GM12864 (cell line): ENCODE measurements at regions not wholly inside any gene's neighbourhood (a gene's known extent, or its start where the extent isn't known, plus 50 kb on each side); places are given as distances from the start of the nearest gene placed in this dataset.

Experiments used
- DNase-seq: peaks from one replicate; pipeline ENCODE4 v3.0.0-alpha.2; 2011; ENCODE audit warnings: low read depth
- H3K4me3 ChIP-seq: 2 replicates; pipeline ENCODE4 v1.5.1; 2011; ENCODE audit warnings: mild to moderate bottlenecking, low read depth, low read length, control low read depth
- TF ChIP-seq, protein P1 (sequence below): IDR thresholded peaks from 2 replicates; pipeline ENCODE4 v1.5.1; 2011; ENCODE audit warnings: low read depth, mild to moderate bottlenecking, moderate library complexity, low read length, control low read depth, inconsistent platforms; ENCODE audit errors: missing control alignments

DNA sequence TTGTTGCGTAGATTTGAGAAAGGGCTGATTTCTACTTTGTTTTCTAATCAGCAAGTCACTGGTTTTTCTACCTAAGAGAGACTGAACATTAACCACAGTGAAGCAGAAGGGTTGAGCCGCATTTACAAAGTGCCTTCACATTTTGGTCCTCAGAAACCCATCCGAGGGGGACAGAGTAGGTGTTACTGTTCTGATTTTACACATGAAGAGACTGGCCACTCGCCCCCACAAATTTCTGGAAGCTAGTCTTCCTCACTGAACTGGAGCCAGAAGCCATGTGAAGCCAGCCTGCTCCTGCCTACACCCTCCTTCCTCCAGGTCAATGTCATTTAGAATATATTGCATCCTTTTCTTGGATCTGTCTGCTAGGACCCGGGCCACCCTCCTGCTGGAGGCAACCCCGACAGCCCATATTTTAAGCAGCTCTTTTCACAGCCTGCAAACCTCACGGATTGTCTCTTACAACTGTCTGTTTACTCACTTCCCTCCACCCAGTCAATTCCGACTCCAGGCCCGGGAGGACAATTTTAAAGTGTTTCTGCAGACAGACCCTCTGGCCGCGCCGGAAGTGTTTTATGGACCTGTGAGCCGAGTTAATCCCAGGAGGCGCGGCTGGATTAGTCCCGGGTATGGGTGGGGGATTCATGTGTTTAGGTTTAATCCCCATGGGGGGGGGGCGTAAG is 73.2 kb upstream of the BCOR start:
- no peak for DNase-seq
- TF ChIP-seq, protein P1, sequence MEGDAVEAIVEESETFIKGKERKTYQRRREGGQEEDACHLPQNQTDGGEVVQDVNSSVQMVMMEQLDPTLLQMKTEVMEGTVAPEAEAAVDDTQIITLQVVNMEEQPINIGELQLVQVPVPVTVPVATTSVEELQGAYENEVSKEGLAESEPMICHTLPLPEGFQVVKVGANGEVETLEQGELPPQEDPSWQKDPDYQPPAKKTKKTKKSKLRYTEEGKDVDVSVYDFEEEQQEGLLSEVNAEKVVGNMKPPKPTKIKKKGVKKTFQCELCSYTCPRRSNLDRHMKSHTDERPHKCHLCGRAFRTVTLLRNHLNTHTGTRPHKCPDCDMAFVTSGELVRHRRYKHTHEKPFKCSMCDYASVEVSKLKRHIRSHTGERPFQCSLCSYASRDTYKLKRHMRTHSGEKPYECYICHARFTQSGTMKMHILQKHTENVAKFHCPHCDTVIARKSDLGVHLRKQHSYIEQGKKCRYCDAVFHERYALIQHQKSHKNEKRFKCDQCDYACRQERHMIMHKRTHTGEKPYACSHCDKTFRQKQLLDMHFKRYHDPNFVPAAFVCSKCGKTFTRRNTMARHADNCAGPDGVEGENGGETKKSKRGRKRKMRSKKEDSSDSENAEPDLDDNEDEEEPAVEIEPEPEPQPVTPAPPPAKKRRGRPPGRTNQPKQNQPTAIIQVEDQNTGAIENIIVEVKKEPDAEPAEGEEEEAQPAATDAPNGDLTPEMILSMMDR, result no peak
- peak overlapping the region; percentile 62 for H3K4me3 ChIP-seq

DNA sequence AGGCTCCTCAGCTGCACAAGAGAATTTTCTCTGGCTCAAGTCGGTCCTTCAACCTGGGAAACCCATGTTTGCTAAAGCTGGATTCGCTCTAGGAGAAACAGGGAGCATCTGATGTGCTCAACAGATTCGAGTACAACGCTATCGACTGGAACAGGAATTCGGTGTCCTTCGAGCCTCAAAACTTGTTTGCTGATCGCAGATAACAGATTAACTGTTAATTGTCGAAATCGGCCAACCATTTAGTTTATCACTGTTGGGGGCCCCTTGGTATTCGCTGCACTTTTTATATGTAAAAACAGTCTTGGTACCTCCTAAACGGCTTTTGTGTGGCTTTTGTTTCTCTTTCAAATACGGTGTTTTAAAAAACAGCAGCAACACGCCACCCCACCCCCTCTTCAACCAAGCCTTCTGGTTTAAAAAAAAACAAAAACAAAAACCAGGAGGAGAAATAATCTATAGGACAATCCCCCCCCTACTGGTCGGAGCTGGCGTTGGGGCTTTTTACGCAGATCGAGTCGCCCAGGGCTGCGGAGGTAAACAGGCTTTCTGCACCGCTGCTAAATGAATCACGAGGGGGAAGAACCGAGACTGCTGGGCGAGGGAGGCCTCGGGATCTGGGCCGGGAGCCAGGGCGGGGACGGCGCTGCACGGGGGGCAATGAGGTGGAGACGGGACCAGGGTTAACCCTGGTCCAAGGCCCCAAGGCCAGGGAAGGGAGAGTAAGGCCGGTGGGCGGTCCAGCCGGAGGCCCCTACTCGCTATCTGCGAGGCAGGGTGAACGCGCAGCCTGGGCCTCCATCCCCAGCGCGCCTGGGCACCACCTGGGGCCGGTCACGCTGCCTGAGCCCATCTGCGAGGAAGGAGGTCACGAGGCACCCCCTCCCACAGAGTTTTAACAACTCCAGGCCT is 71.7 kb upstream of the BCOR start:
- peak overlapping the region; percentile 22 for H3K4me3 ChIP-seq
- no peak for DNase-seq
- TF ChIP-seq, protein P1, result peak; percentile 51

DNA sequence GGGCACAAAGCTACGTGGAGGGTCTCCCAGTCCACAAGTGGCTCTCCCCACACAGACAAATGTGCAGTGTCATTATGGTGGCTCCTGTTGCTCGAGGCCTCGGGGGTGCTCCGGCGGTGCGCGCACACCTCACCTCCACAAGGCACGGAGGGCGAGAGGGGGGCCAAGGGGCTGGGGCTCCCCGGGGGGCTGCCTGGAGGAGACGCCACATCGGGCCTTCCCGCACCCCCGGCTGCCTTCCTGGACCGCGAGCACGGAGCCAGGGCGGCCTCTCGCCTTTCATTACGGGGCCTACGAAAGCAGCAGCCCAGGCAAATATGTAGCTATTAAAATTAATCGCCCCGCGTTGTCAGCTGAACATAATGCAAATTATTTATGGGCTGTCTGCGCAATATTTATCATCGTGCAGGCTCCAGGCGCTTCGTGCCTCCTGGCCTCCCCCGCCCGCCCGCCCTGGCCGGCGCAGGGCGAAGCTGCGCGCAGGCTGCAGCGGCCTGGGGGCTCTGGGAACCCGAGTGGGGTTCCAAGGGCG is 70.8 kb upstream of the BCOR start:
- DNase-seq, result no peak
- TF ChIP-seq, protein P1, result no peak
- no peak overlapping the region; the same call in 1 of the 2 replicates for H3K4me3 ChIP-seq

DNA sequence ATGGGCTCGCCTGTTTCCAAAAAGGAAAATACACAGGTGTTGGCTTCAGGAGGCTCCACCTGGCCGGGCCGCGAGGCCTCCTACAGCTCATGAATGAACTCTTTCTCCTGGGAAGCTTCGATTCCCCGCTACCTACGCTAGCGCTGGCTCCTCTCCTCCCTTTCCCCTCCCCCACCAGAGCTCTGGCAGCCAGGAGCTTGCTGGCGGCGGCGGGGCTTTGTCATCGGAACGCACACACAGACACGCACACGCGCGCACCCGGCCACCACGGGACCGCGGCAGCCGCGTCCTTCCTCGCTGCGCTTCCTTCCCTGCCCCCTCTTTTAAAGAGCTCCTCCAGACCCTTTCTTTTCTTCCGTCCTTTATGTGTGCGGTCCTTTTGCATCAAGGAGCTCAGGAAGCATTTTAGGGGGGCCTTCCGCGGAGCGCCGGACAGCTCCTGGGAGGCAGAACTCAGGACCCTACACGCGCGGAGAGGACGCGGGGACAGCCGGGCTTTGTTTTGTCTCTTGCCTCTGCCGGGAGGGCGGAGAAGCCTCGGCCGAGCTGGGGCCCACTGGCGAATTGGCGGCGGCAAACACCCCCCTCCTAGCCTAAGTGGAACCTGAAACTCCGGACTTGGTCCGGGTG is 70.2 kb upstream of the BCOR start:
- TF ChIP-seq, protein P1, result no peak
- H3K4me3 ChIP-seq, result peak overlapping the region; percentile 42
- DNase-seq, result no peak

DNA sequence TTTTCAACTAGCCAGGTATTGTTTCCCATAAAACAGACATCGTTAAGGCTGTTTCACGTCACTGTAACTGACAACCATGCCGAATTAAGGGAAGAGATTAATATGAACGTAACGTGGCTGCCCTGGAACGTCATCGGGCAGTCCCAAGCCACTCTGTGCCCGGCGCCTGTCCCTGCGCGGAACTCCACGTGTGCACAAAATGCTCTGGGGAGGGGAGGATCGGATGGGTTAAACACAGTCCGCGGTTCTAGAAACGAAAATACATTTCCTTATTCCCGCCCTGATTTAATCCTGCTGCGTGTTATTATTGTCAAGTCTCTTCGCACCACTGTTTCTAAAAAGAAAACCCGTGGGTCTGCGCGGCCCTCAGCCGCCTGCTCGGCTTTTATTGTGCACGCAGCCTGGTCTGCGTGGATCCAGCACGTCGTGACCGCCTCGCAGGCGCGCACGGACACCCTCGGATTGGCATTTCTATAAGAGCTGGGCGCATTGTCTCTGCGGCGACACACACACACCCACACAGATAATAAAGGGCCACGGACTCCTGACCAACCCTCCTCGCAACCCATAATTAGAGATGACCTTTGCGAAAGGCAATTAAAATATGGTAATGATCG is 69.6 kb upstream of the BCOR start:
- H3K4me3 ChIP-seq, result peak overlapping the region; percentile 42
- TF ChIP-seq, protein P1, result no peak
- DNase-seq, result no peak

DNA sequence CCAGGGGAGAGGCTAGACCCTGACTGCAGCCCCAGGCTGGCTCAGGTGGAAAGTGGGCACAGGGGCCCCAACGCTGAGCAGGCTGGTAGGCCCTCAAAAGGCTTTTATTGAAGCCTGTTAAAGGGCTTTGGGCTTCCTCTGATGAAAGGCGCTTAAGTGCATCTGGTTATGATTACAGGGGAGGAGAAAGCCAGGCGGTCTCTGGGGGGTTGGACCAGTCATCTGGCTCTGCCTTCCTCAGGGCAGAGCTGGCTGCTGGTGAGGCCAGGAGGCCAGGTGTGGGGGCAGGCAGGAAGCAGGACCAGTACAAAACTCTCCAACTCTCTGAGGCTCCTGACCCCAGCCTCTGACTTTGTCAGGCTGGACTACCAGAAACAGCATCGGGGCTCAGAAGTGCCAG is 68.8 kb upstream of the BCOR start:
- TF ChIP-seq, protein P1, result no peak
- H3K4me3 ChIP-seq, result no peak overlapping the region
- DNase-seq, result no peak
